Ectodermal cell (in vitro differentiated cells): ENCODE measurements at regions not wholly inside any gene's neighbourhood (a gene's known extent, or its start where the extent isn't known, plus 50 kb on each side); places are given as distances from the start of the nearest gene placed in this dataset.

Source experiments
- H3K27ac ChIP-seq: 2 replicates; pipeline ENCODE4 v1.7.0; 2013; ENCODE audit warnings: mild to moderate bottlenecking, low read depth, low read length; ENCODE audit not compliant: insufficient read depth, poor library complexity, severe bottlenecking
- H3K27me3 ChIP-seq: 2 replicates; pipeline ENCODE4 v1.7.0; 2013; ENCODE audit warnings: mild to moderate bottlenecking, low read length; ENCODE audit not compliant: insufficient read depth, control insufficient read depth, poor library complexity, severe bottlenecking
- H3K36me3 ChIP-seq: one replicate; pipeline ENCODE4 v1.7.0; 2013; ENCODE audit warnings: low read length; ENCODE audit not compliant: control insufficient read depth, insufficient read depth
- H3K4me1 ChIP-seq: one replicate; pipeline ENCODE4 v1.7.0; 2013; ENCODE audit warnings: low read length; ENCODE audit not compliant: control insufficient read depth, insufficient read depth
- H3K4me3 ChIP-seq: 2 replicates; pipeline ENCODE4 v1.7.0; 2013; ENCODE audit warnings: low read depth, low read length, control low read depth; ENCODE audit not compliant: insufficient read depth
- H3K9me3 ChIP-seq: 2 replicates; pipeline ENCODE4 v1.7.0; 2013; ENCODE audit warnings: mild to moderate bottlenecking, low read length, moderate library complexity; ENCODE audit not compliant: control insufficient read depth
- WGBS, 2 experiments: methylation state at CpG; one replicate each; pipeline ENCODE4 v1.1.7; 2013; ENCODE audit warnings: missing lambda C conversion rate in 2 of 2; 5-methylcytosine and 5-hydroxymethylcytosine counted together

DNA sequence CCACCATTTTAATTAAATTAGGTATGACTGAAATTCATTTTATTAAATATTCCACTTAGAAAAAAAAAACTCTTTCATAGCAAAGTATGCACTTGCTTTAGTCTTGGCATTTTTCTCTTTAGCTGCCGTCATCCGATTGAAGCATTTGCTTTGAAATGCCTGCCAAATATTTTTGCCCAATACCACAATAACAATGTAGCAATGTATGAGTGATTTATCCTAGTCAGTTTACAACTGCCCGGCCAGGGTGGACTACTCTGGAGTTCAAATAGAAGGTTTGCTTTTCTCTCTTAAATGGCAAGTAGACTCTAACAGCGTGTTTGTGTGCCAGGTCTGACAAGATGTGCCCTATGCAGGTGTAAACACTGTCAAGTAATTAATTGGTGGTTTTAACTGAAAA, 675.3 kb upstream of the SGCG start:
- H3K4me3 ChIP-seq: no peak overlapping the region
- peaks cover 7% of the 10 kb centered on the region for H3K4me1 ChIP-seq
- no peaks in the 10 kb centered on the region for H3K27me3 ChIP-seq
- H3K9me3 ChIP-seq: no peaks in the 10 kb centered on the region
- 88 to 97% methylated on average over 4 of the region's 4 CpGs for WGBS, 2 experiments
- no peak overlapping the region for H3K27ac ChIP-seq
- no peaks in the 10 kb centered on the region for H3K36me3 ChIP-seq

DNA sequence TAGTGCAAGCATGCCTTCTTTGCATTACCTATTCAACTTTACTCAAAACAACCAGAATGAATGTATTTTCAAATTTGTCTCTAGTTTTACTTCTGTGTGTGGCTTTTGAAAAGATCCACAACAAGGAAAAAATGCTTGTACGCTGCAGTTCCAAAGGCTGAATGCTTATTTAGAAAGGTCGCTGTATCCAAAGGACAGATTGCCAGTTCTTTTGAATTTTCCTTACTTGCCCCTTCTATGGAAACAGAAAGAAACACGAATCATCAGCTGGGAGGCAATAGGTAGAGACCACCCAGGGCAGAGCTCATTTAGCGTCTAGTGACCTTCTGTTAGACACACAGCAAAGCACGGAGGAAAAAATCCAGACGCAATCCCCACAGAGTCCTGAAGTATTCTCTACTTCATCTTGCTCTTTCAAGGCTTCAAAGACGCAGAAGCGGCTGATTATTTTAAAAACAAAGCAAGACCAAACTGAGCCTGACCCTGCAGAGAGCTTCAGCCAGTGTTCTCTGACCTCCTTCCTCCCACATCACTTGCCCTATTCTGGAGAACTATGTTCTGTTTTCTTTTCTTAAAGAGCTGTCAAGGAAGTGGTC, 674.6 kb upstream of the SGCG start:
- 58 to 71% methylated on average over 8 of the region's 8 CpGs for WGBS, 2 experiments
- Histone ChIP-seq H3K9me3 (no peaks in the 10 kb centered on the region), H3K4me3 (no peak overlapping the region), H3K36me3 (no peaks in the 10 kb centered on the region), H3K27me3 (no peaks in the 10 kb centered on the region), H3K27ac (peak overlapping the region; percentile 23), H3K4me1 (peaks cover 7% of the 10 kb centered on the region)

DNA sequence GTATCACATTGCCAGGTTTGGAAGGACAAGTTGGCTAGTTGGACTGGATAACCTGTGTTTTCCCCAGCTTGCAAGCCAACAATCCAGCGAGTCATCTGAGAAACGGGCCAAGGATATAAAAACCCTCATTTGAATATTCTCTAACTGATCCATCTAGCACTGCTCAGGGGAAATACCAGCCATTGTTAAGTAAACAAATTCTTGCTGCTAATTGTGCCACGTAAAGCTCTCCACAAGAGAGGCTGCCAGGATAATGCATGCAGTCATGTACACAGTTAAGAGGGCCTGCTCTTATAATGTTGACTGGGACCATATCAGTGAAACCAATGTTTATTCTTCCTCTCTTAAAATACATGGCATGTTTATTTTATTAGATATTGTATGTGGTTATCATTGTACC, 663.2 kb upstream of the SGCG start:
- Histone ChIP-seq H3K27me3 (no peaks in the 10 kb centered on the region), H3K27ac (no peak overlapping the region), H3K9me3 (no peaks in the 10 kb centered on the region), H3K4me3 (no peak overlapping the region), H3K36me3 (no peaks in the 10 kb centered on the region), H3K4me1 (no peaks in the 10 kb centered on the region)
- WGBS, 2 experiments: 71 to 74% methylated on average over 3 of the region's 3 CpGs

DNA sequence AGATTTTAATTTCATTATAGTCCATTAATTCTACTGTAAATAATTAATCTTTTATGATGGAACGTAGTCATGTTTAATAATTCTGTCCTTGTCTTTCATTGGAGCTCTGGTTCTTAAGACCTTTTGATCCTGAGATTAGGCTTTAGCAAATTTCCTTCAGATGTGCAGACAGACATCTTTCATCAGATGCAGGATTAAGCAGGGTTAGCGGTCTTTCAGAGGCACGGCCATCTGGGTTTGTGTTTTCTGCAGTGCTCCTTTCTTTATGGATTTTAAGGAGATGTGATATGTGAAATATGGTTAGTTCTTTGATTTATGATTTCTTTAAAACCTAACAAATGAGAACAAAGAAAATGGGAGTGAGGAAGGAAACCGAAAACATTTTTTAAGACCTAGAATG, 643.9 kb upstream of the SGCG start:
- H3K27ac ChIP-seq: no peak overlapping the region
- H3K27me3 ChIP-seq: no peaks in the 10 kb centered on the region
- 95 to 96% methylated on average over 4 of the region's 4 CpGs for WGBS, 2 experiments
- no peaks in the 10 kb centered on the region for H3K36me3 ChIP-seq
- H3K9me3 ChIP-seq: no peaks in the 10 kb centered on the region
- no peaks in the 10 kb centered on the region for H3K4me1 ChIP-seq
- H3K4me3 ChIP-seq: no peak overlapping the region

DNA sequence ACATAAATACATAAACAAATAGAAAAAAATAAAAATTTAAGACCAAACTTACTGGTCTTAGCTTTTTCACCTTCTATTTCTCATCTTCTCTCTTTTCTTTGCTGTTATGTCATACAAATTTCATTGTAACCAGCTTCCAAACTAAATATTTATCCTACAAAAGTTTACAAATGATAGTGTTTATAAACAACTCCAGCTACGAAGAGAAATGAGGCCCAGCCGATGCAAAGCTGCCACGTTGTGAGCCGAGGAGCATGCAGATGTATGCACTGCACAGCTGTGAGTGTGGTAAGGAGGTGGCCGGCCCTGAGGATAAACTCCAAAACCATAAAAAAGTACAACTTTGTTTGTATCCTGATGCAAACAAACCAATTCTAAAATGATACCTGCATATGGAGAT, 642.4 kb upstream of the SGCG start:
- H3K4me1 ChIP-seq: no peaks in the 10 kb centered on the region
- no peak overlapping the region for H3K4me3 ChIP-seq
- no peaks in the 10 kb centered on the region for H3K9me3 ChIP-seq
- 95 to 97% methylated on average over 4 to 5 of the region's 5 CpGs for WGBS, 2 experiments
- no peaks in the 10 kb centered on the region for H3K27me3 ChIP-seq
- H3K36me3 ChIP-seq: no peaks in the 10 kb centered on the region
- H3K27ac ChIP-seq: no peak overlapping the region

DNA sequence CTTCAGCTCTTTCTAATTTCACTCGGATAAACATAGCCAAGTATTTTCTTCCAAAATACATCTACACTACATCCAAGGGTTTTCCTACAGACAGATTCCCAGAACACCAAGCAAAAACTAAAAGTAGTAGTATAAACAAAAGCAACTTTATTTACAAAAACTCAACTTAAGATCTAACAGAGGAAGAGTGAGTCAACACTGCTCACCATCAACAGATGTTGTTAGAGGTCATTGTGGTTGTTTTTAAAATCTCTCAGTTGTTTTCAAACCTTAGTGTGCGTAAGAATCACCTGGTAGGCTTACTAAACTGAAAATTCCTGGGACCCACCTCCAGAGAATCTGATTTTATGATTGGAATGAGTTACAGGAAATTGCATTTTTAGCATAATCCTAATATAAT, 631.7 kb upstream of the SGCG start:
- no peak overlapping the region for H3K4me3 ChIP-seq
- H3K27ac ChIP-seq: no peak overlapping the region
- no peaks in the 10 kb centered on the region for H3K27me3 ChIP-seq
- H3K4me1 ChIP-seq: no peaks in the 10 kb centered on the region
- WGBS, 2 experiments: 98 to 100% methylated on average over 1 to 2 of the region's 2 CpGs
- H3K9me3 ChIP-seq: no peaks in the 10 kb centered on the region
- no peaks in the 10 kb centered on the region for H3K36me3 ChIP-seq

DNA sequence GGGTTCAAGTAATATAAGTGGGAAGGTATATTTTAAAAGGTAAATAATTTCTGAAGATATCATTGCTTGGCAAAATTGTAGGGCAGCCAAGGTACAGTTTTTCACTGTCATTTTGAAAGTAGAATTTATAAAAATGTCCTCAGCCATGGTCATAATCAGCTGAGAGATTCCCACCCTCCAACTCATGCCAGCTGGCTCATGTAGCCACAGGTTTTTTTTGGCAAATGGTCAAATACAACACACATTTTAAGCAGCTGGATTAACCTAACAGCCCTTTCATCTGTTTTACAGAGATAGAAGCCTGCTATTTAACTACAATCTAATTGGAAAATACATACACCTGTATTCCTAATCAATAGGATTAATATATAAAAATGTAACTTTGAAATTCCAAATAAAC, 619.2 kb upstream of the SGCG start:
- no peaks in the 10 kb centered on the region for H3K4me1 ChIP-seq
- no peaks in the 10 kb centered on the region for H3K27me3 ChIP-seq
- no peak overlapping the region for H3K4me3 ChIP-seq
- no peaks in the 10 kb centered on the region for H3K9me3 ChIP-seq
- H3K36me3 ChIP-seq: no peaks in the 10 kb centered on the region
- no peak overlapping the region for H3K27ac ChIP-seq

DNA sequence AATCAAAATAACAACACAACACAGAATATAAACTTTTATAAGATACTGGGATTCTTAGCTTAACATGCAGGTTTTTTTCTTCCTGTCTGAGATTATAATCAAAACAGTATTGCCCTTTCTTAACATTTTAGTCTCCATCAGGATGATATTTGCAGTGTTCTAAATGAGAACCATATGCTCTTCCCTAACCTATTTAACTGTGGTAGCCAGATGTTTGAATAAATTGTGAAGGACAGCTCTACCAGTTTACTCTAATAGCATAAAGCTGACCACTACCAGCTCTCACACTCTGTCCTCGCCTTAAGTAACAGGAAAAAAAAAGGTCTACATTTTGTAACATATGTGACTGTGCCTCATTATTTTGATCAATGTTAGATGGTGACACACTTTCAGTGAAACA, 618.7 kb upstream of the SGCG start:
- H3K4me1 ChIP-seq: no peaks in the 10 kb centered on the region
- 100% methylated on average over 1 of the region's 1 CpG; no CpG with 5 or more reads in 1 of the 2 experiments for WGBS, 2 experiments
- H3K36me3 ChIP-seq: no peaks in the 10 kb centered on the region
- no peak overlapping the region for H3K27ac ChIP-seq
- no peaks in the 10 kb centered on the region for H3K27me3 ChIP-seq
- no peaks in the 10 kb centered on the region for H3K9me3 ChIP-seq
- H3K4me3 ChIP-seq: no peak overlapping the region

DNA sequence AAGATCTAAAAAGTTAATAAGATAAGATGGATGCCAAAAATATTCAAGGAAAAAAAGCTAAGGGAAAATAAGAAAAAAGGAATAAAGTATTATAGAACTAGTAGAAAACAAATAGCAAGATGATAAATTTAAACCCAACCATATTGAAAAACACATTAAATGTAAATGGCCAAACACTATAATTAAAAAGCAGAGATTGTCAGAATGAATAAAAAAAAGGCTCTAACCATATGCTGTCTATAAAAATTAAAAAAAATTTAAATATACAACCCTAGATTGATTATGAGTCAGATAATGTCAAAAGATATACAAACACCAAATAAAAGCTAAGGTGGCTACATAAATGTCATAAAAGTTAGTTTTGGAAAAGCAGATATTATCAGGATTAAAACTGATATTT, 617.5 kb upstream of the SGCG start:
- Histone ChIP-seq H3K4me3 (no peak overlapping the region), H3K27ac (no peak overlapping the region), H3K36me3 (no peaks in the 10 kb centered on the region), H3K4me1 (no peaks in the 10 kb centered on the region), H3K9me3 (no peaks in the 10 kb centered on the region), H3K27me3 (no peaks in the 10 kb centered on the region)

DNA sequence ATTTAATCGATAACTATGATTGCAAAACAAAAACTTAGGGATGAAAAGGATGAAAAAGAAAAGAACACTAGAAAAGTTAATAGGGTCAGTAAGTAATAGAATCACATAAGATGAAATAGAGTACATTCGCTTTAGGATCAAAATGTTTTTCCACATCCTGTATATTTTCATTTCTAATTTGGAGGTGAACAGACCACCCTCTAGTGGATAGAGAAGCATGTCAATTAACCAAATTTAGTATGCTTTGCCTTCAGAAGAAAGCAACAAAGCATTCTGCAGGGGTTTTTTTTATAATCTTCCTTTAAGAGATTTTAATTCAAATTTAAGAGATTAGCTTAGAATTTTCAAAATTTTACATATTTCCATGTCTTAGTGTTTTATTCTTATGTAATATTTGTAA, 611.0 kb upstream of the SGCG start:
- 100% methylated on average over 1 to 2 of the region's 2 CpGs for WGBS, 2 experiments
- Histone ChIP-seq H3K36me3 (no peaks in the 10 kb centered on the region), H3K27ac (no peak overlapping the region), H3K4me1 (no peaks in the 10 kb centered on the region), H3K9me3 (no peaks in the 10 kb centered on the region), H3K27me3 (no peaks in the 10 kb centered on the region), H3K4me3 (no peak overlapping the region)

DNA sequence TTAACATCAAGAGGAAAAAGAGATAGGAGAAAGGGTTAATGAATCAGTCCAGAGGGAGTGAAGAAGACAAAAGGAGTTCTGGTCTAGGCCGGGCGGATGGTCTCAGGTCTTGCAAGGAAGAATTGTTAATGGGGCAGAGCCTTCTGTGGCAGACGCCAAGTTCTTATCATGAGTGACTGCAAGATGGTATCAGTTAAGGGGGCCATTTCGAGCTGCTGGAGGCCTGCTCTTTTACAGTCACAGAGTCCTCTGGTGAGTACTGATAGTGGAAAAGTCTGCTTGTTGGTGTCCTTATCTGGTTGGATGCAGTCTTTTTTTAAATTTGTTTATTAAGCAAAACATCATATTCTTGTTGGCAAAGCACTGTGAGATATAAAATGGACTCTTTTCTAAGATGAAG, 590.9 kb upstream of the SGCG start:
- H3K27ac ChIP-seq: no peak overlapping the region
- H3K36me3 ChIP-seq: no peaks in the 10 kb centered on the region

More for the DNA sequence above, 590.9 kb upstream of the SGCG start:
- Histone ChIP-seq H3K27me3 (no peaks in the 10 kb centered on the region), H3K9me3 (no peaks in the 10 kb centered on the region), H3K4me1 (no peaks in the 10 kb centered on the region), H3K4me3 (no peak overlapping the region)
- WGBS, 2 experiments: 69 to 74% methylated on average over 4 of the region's 4 CpGs
